ENCODE measurements at regions not wholly inside any gene's neighbourhood (a gene's known extent, or its start where the extent isn't known, plus 50 kb on each side); places are given as distances from the start of the nearest gene placed in this dataset.

DNA sequence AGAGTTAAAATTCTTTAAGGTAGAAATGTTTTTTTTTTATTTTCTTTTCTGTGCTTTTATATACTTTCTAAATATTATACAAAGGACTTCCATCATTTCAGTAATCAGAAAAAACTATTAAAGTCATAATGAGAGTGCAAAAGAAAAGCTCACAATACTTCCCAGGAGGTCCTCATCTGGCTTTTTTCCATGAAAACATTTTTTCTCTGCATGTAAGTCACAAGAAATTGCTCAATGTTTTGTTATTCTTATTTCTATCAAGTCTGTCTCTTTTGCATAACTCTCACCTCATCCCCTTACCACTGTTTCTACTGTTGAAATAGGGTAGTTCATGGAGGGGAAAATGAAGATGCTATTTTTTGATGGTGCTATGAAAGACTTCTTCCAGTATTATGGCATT, 375.0 kb downstream of the TMEM232 start:
- no peak for TF ChIP-seq CTCF (IDR thresholded peaks at IDR 0.05; ENCODE audit: low read depth, low read length)
- H3K4me3 ChIP-seq (replicated peaks in 1 of 2; ENCODE audit: low read depth in 2 of 2, low read length in 2 of 2), result no peak overlapping the region
- peak; percentile 11 to 16 for DNase-seq (ENCODE audit: low read depth in 2 of 2)

DNA sequence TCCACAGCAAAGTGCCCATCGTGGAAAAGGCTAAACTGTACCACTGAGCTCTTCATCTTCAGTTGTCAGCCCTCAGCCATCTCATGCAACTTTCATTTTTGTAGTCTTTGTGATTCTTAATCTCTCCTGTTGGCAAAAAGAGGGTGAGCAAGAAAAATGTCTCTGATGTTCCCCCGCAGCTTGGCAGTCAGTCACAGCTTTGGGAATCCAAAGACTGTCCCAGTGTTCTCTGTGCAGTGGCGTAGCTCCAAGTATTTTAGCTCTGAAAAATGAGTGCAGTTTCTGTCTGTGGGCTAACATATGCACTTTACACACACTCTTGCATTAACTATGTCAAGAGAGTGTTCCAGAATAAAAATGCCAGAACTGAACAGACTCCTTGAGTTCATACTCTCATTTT, 372.2 kb downstream of the TMEM232 start:
- no peak overlapping the region for H3K4me3 ChIP-seq (replicated peaks in 1 of 2; ENCODE audit: low read depth in 2 of 2, low read length in 2 of 2)
- TF ChIP-seq CTCF (IDR thresholded peaks at IDR 0.05; ENCODE audit: low read depth, low read length), result no peak
- DNase-seq (ENCODE audit: low read depth in 2 of 2), result peak in 1 of 2 donors; percentile 26

- H3K4me3 ChIP-seq (replicated peaks in 1 of 2; ENCODE audit: low read depth in 2 of 2, low read length in 2 of 2), result no peak overlapping the region
- TF ChIP-seq CTCF (IDR thresholded peaks at IDR 0.05; ENCODE audit: low read depth, low read length), result no peak
- DNase-seq (ENCODE audit: low read depth in 2 of 2), result no peak
These were observed 371.4 kb downstream of the TMEM232 start for GRCh38 chr5:110354915-110355644.

- no peak for TF ChIP-seq CTCF (IDR thresholded peaks at IDR 0.05; ENCODE audit: low read depth, low read length)
- peak in 1 of 2 donors; percentile 3 for DNase-seq (ENCODE audit: low read depth in 2 of 2)
- H3K4me3 ChIP-seq (replicated peaks in 1 of 2; ENCODE audit: low read depth in 2 of 2, low read length in 2 of 2), result no peak overlapping the region
These were observed 369.8 kb downstream of the TMEM232 start for GRCh38 chr5:110356677-110357076.

DNA sequence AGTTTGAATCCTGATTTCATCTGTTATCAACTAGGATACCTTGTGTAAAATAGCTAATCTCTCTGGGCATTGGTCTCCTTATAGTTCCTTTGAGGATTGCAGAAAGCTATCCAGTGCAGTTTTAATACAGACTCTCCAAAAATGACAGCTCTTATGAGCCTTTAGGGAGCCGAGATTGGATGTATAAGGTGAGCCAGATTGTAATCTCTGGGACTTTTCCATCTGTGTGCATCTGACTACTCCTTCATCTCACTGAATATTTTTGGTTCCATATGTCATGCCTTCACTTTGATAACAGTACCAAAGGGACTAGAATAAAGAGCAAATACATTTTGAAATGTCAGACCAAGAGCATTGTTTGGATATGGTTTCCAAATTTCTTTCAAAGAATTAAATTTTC, 367.2 kb downstream of the TMEM232 start:
- no peak overlapping the region for H3K4me3 ChIP-seq (replicated peaks in 1 of 2; ENCODE audit: low read depth in 2 of 2, low read length in 2 of 2)
- TF ChIP-seq CTCF (IDR thresholded peaks at IDR 0.05; ENCODE audit: low read depth, low read length), result no peak
- no peak for DNase-seq (ENCODE audit: low read depth in 2 of 2)

- DNase-seq (ENCODE audit: low read depth in 2 of 2), result peak in 1 of 2 donors; percentile 12
- no peak for TF ChIP-seq CTCF (IDR thresholded peaks at IDR 0.05; ENCODE audit: low read depth, low read length)
- H3K4me3 ChIP-seq (replicated peaks in 1 of 2; ENCODE audit: low read depth in 2 of 2, low read length in 2 of 2), result no peak overlapping the region
These were observed 365.0 kb downstream of the TMEM232 start for GRCh38 chr5:110361471-110361870.

GRCh38 chr5:110362261-110362660, 364.2 kb downstream of the TMEM232 start:
- TF ChIP-seq CTCF (IDR thresholded peaks at IDR 0.05; ENCODE audit: low read depth, low read length), result no peak
- H3K4me3 ChIP-seq (replicated peaks in 1 of 2; ENCODE audit: low read depth in 2 of 2, low read length in 2 of 2), result no peak overlapping the region
- DNase-seq (ENCODE audit: low read depth in 2 of 2), result no peak
